Thoracic aorta (tissue), 2 donors: ENCODE measurements at regions not wholly inside any gene's neighbourhood (a gene's known extent, or its start where the extent isn't known, plus 50 kb on each side); places are given as distances from the start of the nearest gene placed in this dataset.

Experiments
- ATAC-seq: fragments of 150-250 bp; one replicate; pipeline ENCODE4 v1.8.0; 2017; ENCODE audit warnings: low read depth; ENCODE audit not compliant: insufficient number of reproducible peaks, low FRiP score
- DNase-seq: peaks from one replicate; pipeline ENCODE4 v3.0.0-alpha.2; 2020; ENCODE audit warnings: low spot score
- H3K27ac ChIP-seq, 2 donors: fragments of 200-600 bp; sonication (generic); 1 replicate in 1 of 2; 2 replicates in 1 of 2; pipeline ENCODE4 v1.5.1; 2016; ENCODE audit warnings: mild to moderate bottlenecking in 2 of 2, moderate library complexity in 2 of 2
- H3K27me3 ChIP-seq: fragments of 200-600 bp; sonication (generic); replicated peaks from 2 replicates; pipeline ENCODE4 v1.6.0; 2016; ENCODE audit warnings: mild to moderate bottlenecking; ENCODE audit not compliant: insufficient read depth
- H3K36me3 ChIP-seq: fragments of 200-600 bp; sonication (generic); one replicate; pipeline ENCODE4 v1.5.1; 2016
- H3K4me1 ChIP-seq, 2 donors: fragments of 200-600 bp; sonication (generic); 1 replicate in 1 of 2; 2 replicates in 1 of 2; pipeline versions ENCODE4 v1.5.1 to v1.6.0; 2016; ENCODE audit warnings: low read depth in 2 of 2, mild to moderate bottlenecking in 1 of 2; ENCODE audit not compliant: control insufficient read depth in 1 of 2
- H3K4me3 ChIP-seq: fragments of 200-600 bp; sonication (generic); 2 replicates; pipeline ENCODE4 v1.5.1; 2016; ENCODE audit warnings: mild to moderate bottlenecking
- H3K9me3 ChIP-seq: fragments of 200-600 bp; sonication (generic); 2 replicates; pipeline ENCODE4 v1.5.1; 2016
- TF ChIP-seq, protein P1 (sequence below): fragments of 200-600 bp; sonication (generic); IDR thresholded peaks from one replicate; pipeline ENCODE4 v1.5.1; 2019; ENCODE audit warnings: antibody characterized with exemption

- peaks cover 12% of the 10 kb centered on the region for H3K9me3 ChIP-seq
- no peak for DNase-seq
- H3K36me3 ChIP-seq, result no peaks in the 10 kb centered on the region
- no peaks in the 10 kb centered on the region for H3K4me1 ChIP-seq
- no peaks in the 10 kb centered on the region for H3K27me3 ChIP-seq
- TF ChIP-seq, protein P1, sequence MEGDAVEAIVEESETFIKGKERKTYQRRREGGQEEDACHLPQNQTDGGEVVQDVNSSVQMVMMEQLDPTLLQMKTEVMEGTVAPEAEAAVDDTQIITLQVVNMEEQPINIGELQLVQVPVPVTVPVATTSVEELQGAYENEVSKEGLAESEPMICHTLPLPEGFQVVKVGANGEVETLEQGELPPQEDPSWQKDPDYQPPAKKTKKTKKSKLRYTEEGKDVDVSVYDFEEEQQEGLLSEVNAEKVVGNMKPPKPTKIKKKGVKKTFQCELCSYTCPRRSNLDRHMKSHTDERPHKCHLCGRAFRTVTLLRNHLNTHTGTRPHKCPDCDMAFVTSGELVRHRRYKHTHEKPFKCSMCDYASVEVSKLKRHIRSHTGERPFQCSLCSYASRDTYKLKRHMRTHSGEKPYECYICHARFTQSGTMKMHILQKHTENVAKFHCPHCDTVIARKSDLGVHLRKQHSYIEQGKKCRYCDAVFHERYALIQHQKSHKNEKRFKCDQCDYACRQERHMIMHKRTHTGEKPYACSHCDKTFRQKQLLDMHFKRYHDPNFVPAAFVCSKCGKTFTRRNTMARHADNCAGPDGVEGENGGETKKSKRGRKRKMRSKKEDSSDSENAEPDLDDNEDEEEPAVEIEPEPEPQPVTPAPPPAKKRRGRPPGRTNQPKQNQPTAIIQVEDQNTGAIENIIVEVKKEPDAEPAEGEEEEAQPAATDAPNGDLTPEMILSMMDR, result no peak
- no peak overlapping the region for H3K4me3 ChIP-seq
- no peak overlapping the region for H3K27ac ChIP-seq
- no peak for ATAC-seq
Measured at GRCh38 chr1:232204269-232204668, 425.7 kb downstream of the SIPA1L2 start.

- Histone ChIP-seq H3K9me3 (peaks cover 12% of the 10 kb centered on the region), H3K4me1 (no peaks in the 10 kb centered on the region), H3K27me3 (no peaks in the 10 kb centered on the region), H3K36me3 (no peaks in the 10 kb centered on the region), H3K27ac (no peak overlapping the region), H3K4me3 (no peak overlapping the region)
- DNase-seq (no peak), ATAC-seq (no peak)
- TF ChIP-seq, protein P1, result no peak
Measured at GRCh38 chr1:232201024-232201423, 428.9 kb downstream of the SIPA1L2 start.

DNA sequence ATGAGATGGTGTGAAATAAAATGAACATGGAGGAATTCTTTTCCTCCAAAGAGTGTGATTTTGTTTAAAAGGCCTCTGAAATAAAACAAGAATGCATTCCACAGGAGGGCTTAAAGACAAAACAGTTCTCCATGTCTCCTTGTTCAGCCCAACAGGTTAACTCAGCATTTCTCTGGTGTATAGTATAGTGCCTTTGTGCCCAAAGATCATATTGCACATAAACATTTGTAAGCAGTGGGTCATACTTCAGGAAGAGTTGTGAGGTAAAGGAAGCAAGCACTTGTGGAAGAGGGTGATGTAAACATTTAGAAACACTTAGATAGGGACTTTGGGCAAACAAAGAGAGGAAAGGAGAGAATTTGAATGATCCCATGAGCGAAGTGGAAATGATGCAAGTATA lies 433.9 kb downstream of the SIPA1L2 start:
- TF ChIP-seq, protein P1, result no peak
- peaks cover 0 to 8% of the 10 kb centered on the region in 2 donors for H3K4me1 ChIP-seq
- peaks cover 4% of the 10 kb centered on the region for H3K9me3 ChIP-seq
- H3K27me3 ChIP-seq, result no peaks in the 10 kb centered on the region
- ATAC-seq (no peak), DNase-seq (no peak)
- H3K4me3 ChIP-seq, result no peak overlapping the region
- H3K27ac ChIP-seq, result no peak overlapping the region
- no peaks in the 10 kb centered on the region for H3K36me3 ChIP-seq

DNA sequence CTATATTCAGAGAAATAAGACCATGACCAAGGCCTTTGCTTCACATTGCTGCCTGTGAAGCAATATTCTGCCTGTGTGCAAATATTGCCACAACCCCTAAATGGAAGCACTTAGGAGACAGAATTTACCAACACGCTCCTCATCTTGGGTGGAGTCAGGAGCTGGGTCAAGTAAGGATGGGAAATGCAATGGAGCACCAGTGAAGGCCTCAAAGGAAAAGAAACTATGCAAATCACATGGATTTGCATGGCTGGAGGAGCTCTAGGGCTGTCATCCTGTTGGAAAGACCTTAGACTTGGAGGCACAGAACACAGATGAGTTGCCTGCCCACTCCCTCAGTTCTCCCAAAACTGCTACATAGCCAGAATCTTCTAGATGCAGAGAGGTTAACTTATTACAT lies 435.5 kb downstream of the SIPA1L2 start:
- H3K9me3 ChIP-seq, result no peaks in the 10 kb centered on the region
- DNase-seq, result no peak
- H3K4me1 ChIP-seq, result peaks cover 0 to 8% of the 10 kb centered on the region in 2 donors
- no peak for ATAC-seq
- TF ChIP-seq, protein P1, result no peak
- no peaks in the 10 kb centered on the region for H3K27me3 ChIP-seq
- H3K27ac ChIP-seq, result no peak overlapping the region
- H3K36me3 ChIP-seq, result no peaks in the 10 kb centered on the region
- H3K4me3 ChIP-seq, result no peak overlapping the region

DNA sequence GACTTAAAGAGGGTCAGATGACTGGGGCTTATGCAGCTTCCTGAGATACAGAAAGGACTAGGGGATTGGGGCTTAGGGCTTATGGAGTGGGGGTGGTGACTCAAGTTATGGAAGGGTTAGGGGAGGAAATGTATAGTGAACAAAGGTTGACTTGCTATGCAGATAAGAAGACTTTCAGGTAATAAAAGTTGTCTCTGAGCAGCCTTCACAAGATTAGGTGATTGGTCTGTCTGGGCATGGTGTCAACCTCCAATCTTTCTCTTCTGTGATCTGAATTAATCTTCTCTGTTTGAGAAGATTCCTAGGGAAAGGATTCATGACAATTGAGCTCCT lies 436.5 kb downstream of the SIPA1L2 start:
- ATAC-seq, result no peak
- TF ChIP-seq, protein P1, result no peak
- Histone ChIP-seq H3K4me1 (peaks cover 0 to 8% of the 10 kb centered on the region in 2 donors), H3K27ac (no peak overlapping the region), H3K9me3 (no peaks in the 10 kb centered on the region), H3K36me3 (no peaks in the 10 kb centered on the region), H3K27me3 (no peaks in the 10 kb centered on the region), H3K4me3 (no peak overlapping the region)
- DNase-seq, result no peak
